GM12864 (cell line): ENCODE measurements at regions not wholly inside any gene's neighbourhood (a gene's known extent, or its start where the extent isn't known, plus 50 kb on each side); places are given as distances from the start of the nearest gene placed in this dataset.

Experiments used
- DNase-seq: peaks from one replicate; pipeline ENCODE4 v3.0.0-alpha.2; 2011; ENCODE audit warnings: low read depth
- H3K4me3 ChIP-seq: 2 replicates; pipeline ENCODE4 v1.5.1; 2011; ENCODE audit warnings: mild to moderate bottlenecking, low read depth, low read length, control low read depth
- CTCF ChIP-seq: IDR thresholded peaks from 2 replicates; pipeline ENCODE4 v1.5.1; 2011; ENCODE audit warnings: low read depth, mild to moderate bottlenecking, moderate library complexity, low read length, control low read depth, inconsistent platforms; ENCODE audit errors: missing control alignments

- no peak for TF ChIP-seq CTCF
- no peak overlapping the region for H3K4me3 ChIP-seq
- no peak for DNase-seq
These were observed 67.1 kb downstream of the TANC2 start for GRCh38 chr17:63033142-63033541.

GRCh38 chr17:63035271-63035670, 69.2 kb downstream of the TANC2 start:
- DNase-seq = no peak
- no peak for TF ChIP-seq CTCF
- H3K4me3 ChIP-seq = no peak overlapping the region

- no peak overlapping the region for H3K4me3 ChIP-seq
- no peak for DNase-seq
- no peak for TF ChIP-seq CTCF
These were observed 69.7 kb downstream of the TANC2 start for GRCh38 chr17:63035695-63036094.

GRCh38 chr17:63039342-63039741, 73.3 kb downstream of the TANC2 start:
- no peak for DNase-seq
- H3K4me3 ChIP-seq = no peak overlapping the region
- no peak for TF ChIP-seq CTCF

- DNase-seq = no peak
- no peak for TF ChIP-seq CTCF
- no peak overlapping the region for H3K4me3 ChIP-seq
These were observed 74.0 kb downstream of the TANC2 start for GRCh38 chr17:63039899-63040602.

GRCh38 chr17:63040816-63041215, 74.8 kb downstream of the TANC2 start:
- no peak for DNase-seq
- no peak for TF ChIP-seq CTCF
- H3K4me3 ChIP-seq = no peak overlapping the region

GRCh38 chr17:63041251-63041650, 75.2 kb downstream of the TANC2 start:
- DNase-seq = no peak
- H3K4me3 ChIP-seq = no peak overlapping the region
- no peak for TF ChIP-seq CTCF
